Astrocyte of the spinal cord (primary cell): ENCODE measurements at regions not wholly inside any gene's neighbourhood (a gene's known extent, or its start where the extent isn't known, plus 50 kb on each side); places are given as distances from the start of the nearest gene placed in this dataset.

Experiments
- DNase-seq: peaks from one replicate; pipeline ENCODE4 v3.0.0; 2011; ENCODE audit warnings: low read depth, low spot score
- H3K4me3 ChIP-seq: 2 replicates; pipeline ENCODE4 v1.5.1; 2011; ENCODE audit warnings: low read depth, mild to moderate bottlenecking, low read length, moderate library complexity
- in situ Hi-C: cut with HindIII; loops from 2 replicates; pipeline ENCODE4 v1.10.0; 2017; ENCODE audit warnings: low sequenced_read_pairs
- TF ChIP-seq, protein P1 (sequence below): IDR thresholded peaks from 2 replicates; pipeline ENCODE4 v1.5.1; 2012; ENCODE audit warnings: low read depth, mild to moderate bottlenecking, low read length, inconsistent platforms

DNA sequence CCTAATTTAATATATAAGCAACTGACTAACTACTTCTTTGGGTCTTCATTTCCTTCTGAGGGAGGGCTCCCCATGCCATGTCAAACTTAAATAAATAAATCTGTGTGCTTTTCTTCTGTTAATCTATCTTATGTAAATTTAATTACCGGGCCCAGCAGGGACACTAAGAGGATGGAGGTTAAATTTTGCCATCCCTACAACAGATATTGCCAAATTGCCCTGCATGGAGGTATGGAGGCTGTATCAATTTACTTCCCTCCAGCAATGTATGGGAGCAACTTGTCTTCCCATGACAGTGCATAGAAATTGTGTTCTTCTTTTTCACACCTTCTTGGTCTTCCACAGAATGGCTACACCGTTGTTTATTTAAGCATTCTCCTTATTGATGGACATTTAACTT lies 129.0 kb downstream of the NFKBIZ start:
- in situ Hi-C loops: no loop called here

GRCh38 chr3:101979033-101979432 lies 129.7 kb downstream of the NFKBIZ start:
- no peak for DNase-seq
- TF ChIP-seq, protein P1, sequence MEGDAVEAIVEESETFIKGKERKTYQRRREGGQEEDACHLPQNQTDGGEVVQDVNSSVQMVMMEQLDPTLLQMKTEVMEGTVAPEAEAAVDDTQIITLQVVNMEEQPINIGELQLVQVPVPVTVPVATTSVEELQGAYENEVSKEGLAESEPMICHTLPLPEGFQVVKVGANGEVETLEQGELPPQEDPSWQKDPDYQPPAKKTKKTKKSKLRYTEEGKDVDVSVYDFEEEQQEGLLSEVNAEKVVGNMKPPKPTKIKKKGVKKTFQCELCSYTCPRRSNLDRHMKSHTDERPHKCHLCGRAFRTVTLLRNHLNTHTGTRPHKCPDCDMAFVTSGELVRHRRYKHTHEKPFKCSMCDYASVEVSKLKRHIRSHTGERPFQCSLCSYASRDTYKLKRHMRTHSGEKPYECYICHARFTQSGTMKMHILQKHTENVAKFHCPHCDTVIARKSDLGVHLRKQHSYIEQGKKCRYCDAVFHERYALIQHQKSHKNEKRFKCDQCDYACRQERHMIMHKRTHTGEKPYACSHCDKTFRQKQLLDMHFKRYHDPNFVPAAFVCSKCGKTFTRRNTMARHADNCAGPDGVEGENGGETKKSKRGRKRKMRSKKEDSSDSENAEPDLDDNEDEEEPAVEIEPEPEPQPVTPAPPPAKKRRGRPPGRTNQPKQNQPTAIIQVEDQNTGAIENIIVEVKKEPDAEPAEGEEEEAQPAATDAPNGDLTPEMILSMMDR: no peak
- in situ Hi-C loops: no loop called here
- H3K4me3 ChIP-seq: no peak overlapping the region

More for the DNA sequence above, 129.0 kb downstream of the NFKBIZ start:
- DNase-seq: no peak
- no peak overlapping the region for H3K4me3 ChIP-seq
- TF ChIP-seq, protein P1: no peak

GRCh38 chr3:101984356-101984755 lies 135.0 kb downstream of the NFKBIZ start:
- in situ Hi-C loops: no loop called here
- TF ChIP-seq, protein P1: no peak
- no peak for DNase-seq
- no peak overlapping the region for H3K4me3 ChIP-seq

DNA sequence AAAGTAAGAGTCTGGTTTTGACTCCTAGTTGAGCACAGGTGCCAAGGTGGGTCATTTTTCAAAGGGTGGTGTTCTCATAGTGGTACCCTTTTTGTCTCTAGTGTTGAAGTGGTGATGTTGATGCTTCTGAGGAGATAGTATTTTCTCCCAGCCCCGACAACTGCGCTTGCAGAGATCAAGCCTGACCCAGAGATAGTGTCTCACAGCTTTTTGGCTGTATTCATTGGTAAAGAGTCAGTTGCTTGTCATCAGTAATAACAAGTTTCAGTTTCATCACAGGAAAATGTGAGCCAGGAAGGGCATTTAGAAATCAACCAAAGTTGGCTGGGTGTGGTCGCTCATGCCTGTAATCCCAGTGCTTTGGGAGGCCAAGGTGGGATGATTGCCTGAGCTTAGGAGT lies 139.3 kb downstream of the NFKBIZ start:
- TF ChIP-seq, protein P1: no peak
- in situ Hi-C loops: no loop called here
- DNase-seq: no peak
- H3K4me3 ChIP-seq: no peak overlapping the region

GRCh38 chr3:101989578-101990200 lies 140.4 kb downstream of the NFKBIZ start:
- TF ChIP-seq, protein P1: no peak
- in situ Hi-C loops: no loop called here
- DNase-seq: no peak
- no peak overlapping the region for H3K4me3 ChIP-seq

- no peak overlapping the region for H3K4me3 ChIP-seq
- in situ Hi-C loops: no loop called here
- TF ChIP-seq, protein P1: no peak
- DNase-seq: peak; percentile 53
These were observed 143.5 kb downstream of the NFKBIZ start for GRCh38 chr3:101992863-101993262.
